ENCODE measurements at regions not wholly inside any gene's neighbourhood (a gene's known extent, or its start where the extent isn't known, plus 50 kb on each side); places are given as distances from the start of the nearest gene placed in this dataset.

DNA sequence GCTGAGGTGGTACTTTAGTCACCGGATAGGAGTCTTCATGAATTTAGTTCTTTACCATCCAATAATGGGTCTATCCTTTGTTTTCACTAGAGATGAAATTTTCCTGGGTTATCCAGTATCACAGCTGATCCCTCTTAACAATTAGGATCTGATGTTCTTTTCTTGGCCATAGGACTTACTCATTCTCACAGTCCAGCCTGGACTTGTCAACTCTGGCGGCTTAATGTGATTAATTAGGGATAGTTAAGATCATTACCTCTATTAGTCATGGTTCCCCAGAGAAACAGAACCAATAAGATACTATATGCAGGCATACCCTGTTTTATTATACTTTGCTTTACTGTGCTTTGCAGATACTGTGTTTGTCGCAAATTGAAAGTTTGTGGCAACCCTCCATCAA is 272.7 kb upstream of the FAT4 start:
- no peak for TF ChIP-seq POLR2A (IDR thresholded peaks at IDR 0.05)
- TF ChIP-seq, protein P1, sequence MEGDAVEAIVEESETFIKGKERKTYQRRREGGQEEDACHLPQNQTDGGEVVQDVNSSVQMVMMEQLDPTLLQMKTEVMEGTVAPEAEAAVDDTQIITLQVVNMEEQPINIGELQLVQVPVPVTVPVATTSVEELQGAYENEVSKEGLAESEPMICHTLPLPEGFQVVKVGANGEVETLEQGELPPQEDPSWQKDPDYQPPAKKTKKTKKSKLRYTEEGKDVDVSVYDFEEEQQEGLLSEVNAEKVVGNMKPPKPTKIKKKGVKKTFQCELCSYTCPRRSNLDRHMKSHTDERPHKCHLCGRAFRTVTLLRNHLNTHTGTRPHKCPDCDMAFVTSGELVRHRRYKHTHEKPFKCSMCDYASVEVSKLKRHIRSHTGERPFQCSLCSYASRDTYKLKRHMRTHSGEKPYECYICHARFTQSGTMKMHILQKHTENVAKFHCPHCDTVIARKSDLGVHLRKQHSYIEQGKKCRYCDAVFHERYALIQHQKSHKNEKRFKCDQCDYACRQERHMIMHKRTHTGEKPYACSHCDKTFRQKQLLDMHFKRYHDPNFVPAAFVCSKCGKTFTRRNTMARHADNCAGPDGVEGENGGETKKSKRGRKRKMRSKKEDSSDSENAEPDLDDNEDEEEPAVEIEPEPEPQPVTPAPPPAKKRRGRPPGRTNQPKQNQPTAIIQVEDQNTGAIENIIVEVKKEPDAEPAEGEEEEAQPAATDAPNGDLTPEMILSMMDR (IDR thresholded peaks at IDR 0.05) = no peak
